A549 (cell line): ENCODE measurements at regions not wholly inside any gene's neighbourhood (a gene's known extent, or its start where the extent isn't known, plus 50 kb on each side); places are given as distances from the start of the nearest gene placed in this dataset.

ENCODE experiments used
- CTCF ChIP-seq: fragments of >200 bp; sonication (Bioruptor Twin); formaldehyde crosslinking; IDR thresholded peaks from 3 replicates; pipeline ENCODE4 v1.5.1; 2016
- ELK1 ChIP-seq: fragments of 150-350 bp; IDR thresholded peaks from 2 replicates; pipeline ENCODE4 v1.6.1; 2014; ENCODE audit warnings: low read depth, mild to moderate bottlenecking, low read length
- JUN ChIP-seq, 2 experiments: fragments of >200 bp; sonication (Bioruptor Twin); formaldehyde crosslinking; IDR thresholded peaks; 2 replicates in 1 of 2; 3 replicates in 1 of 2; pipeline ENCODE4 v1.6.1; 2016 to 2017
- PHF8 ChIP-seq: fragments of 200-600 bp; sonication (generic); IDR thresholded peaks from 2 replicates; pipeline ENCODE4 v1.6.1; 2016; ENCODE audit warnings: low read depth, mild to moderate bottlenecking, antibody characterized with exemption, moderate library complexity, borderline replicate concordance
- RCOR1 ChIP-seq: fragments of 150-350 bp; IDR thresholded peaks from 2 replicates; pipeline ENCODE4 v1.6.1; 2014; ENCODE audit warnings: antibody characterized with exemption, low read length, low read depth

GRCh38 chr10:29712108-29712507 is 77.3 kb upstream of the SVIL start:
- TF ChIP-seq CTCF (no peak), JUN (IDR thresholded peaks at IDR 0.05) (no peak), PHF8 (no peak), ELK1 (no peak), RCOR1 (no peak)
